ENCODE measurements at regions not wholly inside any gene's neighbourhood (a gene's known extent, or its start where the extent isn't known, plus 50 kb on each side); places are given as distances from the start of the nearest gene placed in this dataset.

- H3K4me1 ChIP-seq = 0 out of 2 replicates have a peak, but pooled peaks cover 5% of the 10 kb centered on the region
- H3K4me3 ChIP-seq = no peak overlapping the region
- H3K27ac ChIP-seq = no peak overlapping the region
- H3K4me2 ChIP-seq = no peak overlapping the region
- peaks cover 5% of the 10 kb centered on the region; the same call in 1 of the 2 replicates for H3K9me3 ChIP-seq
- no peaks in the 10 kb centered on the region for H3K27me3 ChIP-seq
- TF ChIP-seq Cebpa-rat (IDR thresholded peaks at IDR 0.05) = no peak
- no peaks in the 10 kb centered on the region for H4K20me1 ChIP-seq
- no peak overlapping the region for H3K9ac ChIP-seq
- H3K36me3 ChIP-seq = no peaks in the 10 kb centered on the region
Observed at GRCh38 chr10:128985036-128985435, 482.0 kb upstream of the MGMT start.

GRCh38 chr10:128990986-128991385 is 476.1 kb upstream of the MGMT start:
- Histone ChIP-seq H3K9ac (no peak overlapping the region), H3K9me3 (no peaks in the 10 kb centered on the region; the same call in 1 of the 2 replicates), H3K36me3 (no peaks in the 10 kb centered on the region), H3K4me2 (no peak overlapping the region), H4K20me1 (no peaks in the 10 kb centered on the region), H3K4me3 (no peak overlapping the region), H3K27me3 (no peaks in the 10 kb centered on the region), H3K27ac (no peak overlapping the region), H3K4me1 (peaks cover 43% of the 10 kb centered on the region)
- no peak for TF ChIP-seq Cebpa-rat (IDR thresholded peaks at IDR 0.05)

- no peak overlapping the region for H3K4me3 ChIP-seq
- H3K27ac ChIP-seq = no peak overlapping the region
- H3K4me1 ChIP-seq = peaks cover 53% of the 10 kb centered on the region
- H3K9me3 ChIP-seq = no peaks in the 10 kb centered on the region
- H3K27me3 ChIP-seq = no peaks in the 10 kb centered on the region
- H3K4me2 ChIP-seq = peak overlapping the region; percentile 65; the same call in 1 of the 2 replicates
- no peaks in the 10 kb centered on the region for H3K36me3 ChIP-seq
- no peak for TF ChIP-seq Cebpa-rat (IDR thresholded peaks at IDR 0.05)
- no peak overlapping the region for H3K9ac ChIP-seq
- no peaks in the 10 kb centered on the region for H4K20me1 ChIP-seq
Observed at GRCh38 chr10:128992770-128993169, 474.3 kb upstream of the MGMT start.

- peaks cover 53% of the 10 kb centered on the region for H3K4me1 ChIP-seq
- no peaks in the 10 kb centered on the region for H4K20me1 ChIP-seq
- H3K27me3 ChIP-seq = no peaks in the 10 kb centered on the region
- H3K9me3 ChIP-seq = no peaks in the 10 kb centered on the region
- no peak overlapping the region for H3K4me3 ChIP-seq
- no peak overlapping the region for H3K9ac ChIP-seq
- TF ChIP-seq Cebpa-rat (IDR thresholded peaks at IDR 0.05) = no peak
- no peaks in the 10 kb centered on the region for H3K36me3 ChIP-seq
- H3K27ac ChIP-seq = peak overlapping the region; percentile 67
- H3K4me2 ChIP-seq = peak overlapping the region; percentile 65
Observed at GRCh38 chr10:128993443-128993842, 473.6 kb upstream of the MGMT start.

GRCh38 chr10:128993911-128994538 is 473.0 kb upstream of the MGMT start:
- Histone ChIP-seq H3K36me3 (no peaks in the 10 kb centered on the region), H3K27me3 (no peaks in the 10 kb centered on the region), H3K9me3 (no peaks in the 10 kb centered on the region), H3K4me3 (no peak overlapping the region), H3K4me1 (peaks cover 53% of the 10 kb centered on the region), H3K4me2 (peak overlapping the region; percentile 65), H3K9ac (no peak overlapping the region; the same call in 1 of the 2 replicates), H3K27ac (peak overlapping the region; percentile 67), H4K20me1 (no peaks in the 10 kb centered on the region)
- no peak for TF ChIP-seq Cebpa-rat (IDR thresholded peaks at IDR 0.05)

GRCh38 chr10:128994598-128995143 is 472.4 kb upstream of the MGMT start:
- Histone ChIP-seq H3K27ac (peak overlapping the region; percentile 67), H3K4me2 (peak overlapping the region; percentile 65), H3K4me3 (no peak overlapping the region), H3K9me3 (no peaks in the 10 kb centered on the region), H3K27me3 (no peaks in the 10 kb centered on the region), H4K20me1 (no peaks in the 10 kb centered on the region), H3K4me1 (peaks cover 53% of the 10 kb centered on the region), H3K36me3 (no peaks in the 10 kb centered on the region), H3K9ac (no peak overlapping the region; the same call in 1 of the 2 replicates)
- TF ChIP-seq Cebpa-rat (IDR thresholded peaks at IDR 0.05) = no peak

- H3K4me3 ChIP-seq = no peak overlapping the region
Observed at GRCh38 chr10:128995676-128996075, 471.4 kb upstream of the MGMT start.

GRCh38 chr10:128996092-128996491 is 470.9 kb upstream of the MGMT start:
- H3K9me3 ChIP-seq = no peaks in the 10 kb centered on the region
- no peak overlapping the region; the same call in 1 of the 2 replicates for H3K27ac ChIP-seq
- H3K4me3 ChIP-seq = no peak overlapping the region
- no peak for TF ChIP-seq Cebpa-rat (IDR thresholded peaks at IDR 0.05)
- peak overlapping the region; percentile 65; the same call in 1 of the 2 replicates for H3K4me2 ChIP-seq
- H4K20me1 ChIP-seq = no peaks in the 10 kb centered on the region
- no peaks in the 10 kb centered on the region for H3K27me3 ChIP-seq
- no peak overlapping the region for H3K9ac ChIP-seq
- H3K4me1 ChIP-seq = peaks cover 53% of the 10 kb centered on the region
- no peaks in the 10 kb centered on the region for H3K36me3 ChIP-seq

More at GRCh38 chr10:128995676-128996075, 471.4 kb upstream of the MGMT start:
- Histone ChIP-seq H3K9ac (no peak overlapping the region), H3K27ac (no peak overlapping the region; the same call in 1 of the 2 replicates), H3K9me3 (no peaks in the 10 kb centered on the region), H3K27me3 (no peaks in the 10 kb centered on the region), H3K4me2 (peak overlapping the region; percentile 65), H3K36me3 (no peaks in the 10 kb centered on the region), H4K20me1 (no peaks in the 10 kb centered on the region), H3K4me1 (peaks cover 53% of the 10 kb centered on the region)
- no peak for TF ChIP-seq Cebpa-rat (IDR thresholded peaks at IDR 0.05)

GRCh38 chr10:128998101-128998805 is 468.8 kb upstream of the MGMT start:
- no peak overlapping the region for H3K27ac ChIP-seq
- H3K9ac ChIP-seq = no peak overlapping the region
- no peaks in the 10 kb centered on the region for H4K20me1 ChIP-seq
- H3K36me3 ChIP-seq = no peaks in the 10 kb centered on the region
- no peak for TF ChIP-seq Cebpa-rat (IDR thresholded peaks at IDR 0.05)
- peaks cover 41% of the 10 kb centered on the region for H3K4me1 ChIP-seq
- no peak overlapping the region for H3K4me2 ChIP-seq
- no peaks in the 10 kb centered on the region for H3K9me3 ChIP-seq
- no peaks in the 10 kb centered on the region for H3K27me3 ChIP-seq
- no peak overlapping the region for H3K4me3 ChIP-seq

GRCh38 chr10:129004398-129004797 is 462.6 kb upstream of the MGMT start:
- Histone ChIP-seq H3K27me3 (no peaks in the 10 kb centered on the region), H3K4me1 (peaks cover 21% of the 10 kb centered on the region), H3K9me3 (peaks cover 11% of the 10 kb centered on the region), H3K4me3 (no peak overlapping the region), H3K27ac (no peak overlapping the region), H4K20me1 (no peaks in the 10 kb centered on the region), H3K9ac (no peak overlapping the region), H3K4me2 (peak overlapping the region; percentile 53), H3K36me3 (no peaks in the 10 kb centered on the region)
- TF ChIP-seq Cebpa-rat (IDR thresholded peaks at IDR 0.05) = no peak
